ENCODE measurements at regions not wholly inside any gene's neighbourhood (a gene's known extent, or its start where the extent isn't known, plus 50 kb on each side); places are given as distances from the start of the nearest gene placed in this dataset.

GRCh38 chr3:118151164-118151563 lies 883.5 kb downstream of the IGSF11 start:
- Histone ChIP-seq H2AFZ (no peak overlapping the region), H3K27ac (ENCODE audit: low read depth) (no peak overlapping the region), H4K20me1 (replicated peaks; ENCODE audit: insufficient read depth) (no peaks in the 10 kb centered on the region), H3K79me2 (replicated peaks; ENCODE audit: insufficient read depth) (no peaks in the 10 kb centered on the region), H3K9me2 (ENCODE audit: insufficient read depth) (peaks cover 4% of the 10 kb centered on the region; the same call in 1 of the 2 replicates), H3K36me3 (ENCODE audit: insufficient read depth) (peaks cover 2% of the 10 kb centered on the region; the same call in 1 of the 2 replicates), H3K27me3 (ENCODE audit: insufficient read depth) (no peaks in the 10 kb centered on the region), H3F3A (replicated peaks; ENCODE audit: low read depth) (no peaks in the 10 kb centered on the region), H3K4me2 (no peak overlapping the region), H3K4me3 (no peak overlapping the region), H3K4me1 (ENCODE audit: insufficient read depth) (no peaks in the 10 kb centered on the region)
- H3K4me1 Mint-ChIP-seq = no peaks in the 10 kb centered on the region
- DNase-seq (ENCODE audit: low spot score) (no peak), ATAC-seq (no peak)
- H3K36me3 Mint-ChIP-seq (ENCODE audit: low read depth) = peaks cover 13% of the 10 kb centered on the region; the same call in 2 of the 3 replicates
- TF ChIP-seq NANOG (IDR thresholded peaks at IDR 0.05; ENCODE audit: borderline replicate concordance) = no peak
- no peak for TF ChIP-seq EZH2phosphoT487 (IDR thresholded peaks at IDR 0.05; ENCODE audit: unreplicated experiment)
- no peak for TF ChIP-seq JUNB (IDR thresholded peaks at IDR 0.05; ENCODE audit: unreplicated experiment)
- TF ChIP-seq STAT1 (IDR thresholded peaks at IDR 0.05; ENCODE audit: unreplicated experiment) = no peak
- TF ChIP-seq ZNF462 (CRISPR knock-in tag; IDR thresholded peaks at IDR 0.05) = no peak
- no peak for TF ChIP-seq POLR2AphosphoS5 (IDR thresholded peaks at IDR 0.05; ENCODE audit: low read depth)
- no peak for TF ChIP-seq CREB1 (CRISPR knock-in tag; IDR thresholded peaks at IDR 0.05; ENCODE audit: low read depth)
- no peak for TF ChIP-seq EZH2 (IDR thresholded peaks at IDR 0.05; ENCODE audit: low read depth, unreplicated experiment)
- no peak for TF ChIP-seq ZNF114 (CRISPR knock-in tag; IDR thresholded peaks at IDR 0.05)
- no peak for TF ChIP-seq CTCF (conservative IDR thresholded peaks at IDR 0.05; ENCODE audit: low read depth in 2 of 2)
- TF ChIP-seq ZNF331 (CRISPR knock-in tag; IDR thresholded peaks at IDR 0.05; ENCODE audit: low read depth) = no peak
- no peak for TF ChIP-seq REST (IDR thresholded peaks at IDR 0.05; ENCODE audit: unreplicated experiment)
- no peak for TF ChIP-seq ETS1 (IDR thresholded peaks at IDR 0.05)
- H3K9me3 Mint-ChIP-seq = peaks cover 18% of the 10 kb centered on the region
- H3K4me3 Mint-ChIP-seq = no peak overlapping the region
- H3K27me3 Mint-ChIP-seq (ENCODE audit: insufficient read depth, low read depth, poor library complexity) = no peaks in the 10 kb centered on the region
- no peak overlapping the region for H3K27ac Mint-ChIP-seq

Measured in GM23338 (cell line).